ENCODE measurements at regions not wholly inside any gene's neighbourhood (a gene's known extent, or its start where the extent isn't known, plus 50 kb on each side); places are given as distances from the start of the nearest gene placed in this dataset.

- H3K36me3 ChIP-seq (ENCODE audit: control insufficient read depth, insufficient read depth, low read length), result no peaks in the 10 kb centered on the region
Observed at GRCh38 chr4:34170946-34171345, 2073.4 kb downstream of the ARAP2 start.

GRCh38 chr4:34176609-34177008 lies 2067.7 kb downstream of the ARAP2 start:
- DNase-seq (ENCODE audit: low read depth in 4 of 6, low spot score in 6 of 6), result no peak
- H3K27ac ChIP-seq (ENCODE audit: low read depth, low read length), result no peak overlapping the region

More at GRCh38 chr4:34170946-34171345, 2073.4 kb downstream of the ARAP2 start:
- Histone ChIP-seq H3K9me3 (ENCODE audit: control insufficient read depth, insufficient read depth, low read length) (no peaks in the 10 kb centered on the region), H3K27me3 (ENCODE audit: control insufficient read depth, insufficient read depth, low read length) (no peaks in the 10 kb centered on the region), H3K4me3 (ENCODE audit: low read depth, low read length) (no peak overlapping the region), H3K4me1 (ENCODE audit: control insufficient read depth, insufficient read depth, low read length) (no peaks in the 10 kb centered on the region), H3K27ac (ENCODE audit: low read depth, low read length) (no peak overlapping the region)
- no CpG with 5 or more reads among the region's 1 CpG for WGBS (ENCODE audit: insufficient coverage)
- no peak for DNase-seq (ENCODE audit: low read depth in 4 of 6, low spot score in 6 of 6)

GRCh38 chr4:34178476-34178875 lies 2065.8 kb downstream of the ARAP2 start:
- Histone ChIP-seq H3K36me3 (ENCODE audit: control insufficient read depth, insufficient read depth, low read length) (no peaks in the 10 kb centered on the region), H3K4me1 (ENCODE audit: control insufficient read depth, insufficient read depth, low read length) (no peaks in the 10 kb centered on the region), H3K9me3 (ENCODE audit: control insufficient read depth, insufficient read depth, low read length) (peaks cover 4% of the 10 kb centered on the region), H3K4me3 (ENCODE audit: low read depth, low read length) (no peak overlapping the region), H3K27ac (ENCODE audit: low read depth, low read length) (no peak overlapping the region), H3K27me3 (ENCODE audit: control insufficient read depth, insufficient read depth, low read length) (no peaks in the 10 kb centered on the region)
- no peak for DNase-seq (ENCODE audit: low read depth in 4 of 6, low spot score in 6 of 6)

More at GRCh38 chr4:34176609-34177008, 2067.7 kb downstream of the ARAP2 start:
- Histone ChIP-seq H3K27me3 (ENCODE audit: control insufficient read depth, insufficient read depth, low read length) (no peaks in the 10 kb centered on the region), H3K4me3 (ENCODE audit: low read depth, low read length) (no peak overlapping the region), H3K36me3 (ENCODE audit: control insufficient read depth, insufficient read depth, low read length) (no peaks in the 10 kb centered on the region), H3K9me3 (ENCODE audit: control insufficient read depth, insufficient read depth, low read length) (peaks cover 4% of the 10 kb centered on the region), H3K4me1 (ENCODE audit: control insufficient read depth, insufficient read depth, low read length) (no peaks in the 10 kb centered on the region)

GRCh38 chr4:34181311-34181841 lies 2062.9 kb downstream of the ARAP2 start:
- Histone ChIP-seq H3K4me3 (ENCODE audit: low read depth, low read length) (no peak overlapping the region), H3K27ac (ENCODE audit: low read depth, low read length) (no peak overlapping the region), H3K9me3 (ENCODE audit: control insufficient read depth, insufficient read depth, low read length) (peaks cover 3% of the 10 kb centered on the region), H3K4me1 (ENCODE audit: control insufficient read depth, insufficient read depth, low read length) (no peaks in the 10 kb centered on the region), H3K36me3 (ENCODE audit: control insufficient read depth, insufficient read depth, low read length) (no peaks in the 10 kb centered on the region), H3K27me3 (ENCODE audit: control insufficient read depth, insufficient read depth, low read length) (no peaks in the 10 kb centered on the region)
- WGBS (ENCODE audit: insufficient coverage), result no CpG with 5 or more reads among the region's 2 CpGs
- DNase-seq (ENCODE audit: low read depth in 4 of 6, low spot score in 6 of 6), result no peak

- H3K4me1 ChIP-seq (ENCODE audit: control insufficient read depth, insufficient read depth, low read length), result no peaks in the 10 kb centered on the region
- WGBS (ENCODE audit: insufficient coverage), result 80% methylated on average over 1 of the region's 2 CpGs
- no peak overlapping the region for H3K27ac ChIP-seq (ENCODE audit: low read depth, low read length)
- no peaks in the 10 kb centered on the region for H3K9me3 ChIP-seq (ENCODE audit: control insufficient read depth, insufficient read depth, low read length)
- peak in 1 of 6 donors; percentile 7 for DNase-seq (ENCODE audit: low read depth in 4 of 6, low spot score in 6 of 6)
- H3K4me3 ChIP-seq (ENCODE audit: low read depth, low read length), result no peak overlapping the region
- H3K27me3 ChIP-seq (ENCODE audit: control insufficient read depth, insufficient read depth, low read length), result no peaks in the 10 kb centered on the region
- no peaks in the 10 kb centered on the region for H3K36me3 ChIP-seq (ENCODE audit: control insufficient read depth, insufficient read depth, low read length)
Observed at GRCh38 chr4:34181891-34182290, 2062.4 kb downstream of the ARAP2 start.

GRCh38 chr4:34182306-34182705 lies 2062.0 kb downstream of the ARAP2 start:
- 68% methylated on average over 3 of the region's 4 CpGs for WGBS (ENCODE audit: insufficient coverage)
- H3K4me1 ChIP-seq (ENCODE audit: control insufficient read depth, insufficient read depth, low read length), result no peaks in the 10 kb centered on the region
- no peaks in the 10 kb centered on the region for H3K36me3 ChIP-seq (ENCODE audit: control insufficient read depth, insufficient read depth, low read length)
- H3K27ac ChIP-seq (ENCODE audit: low read depth, low read length), result no peak overlapping the region
- no peaks in the 10 kb centered on the region for H3K27me3 ChIP-seq (ENCODE audit: control insufficient read depth, insufficient read depth, low read length)
- H3K9me3 ChIP-seq (ENCODE audit: control insufficient read depth, insufficient read depth, low read length), result no peaks in the 10 kb centered on the region
- peak in 1 of 6 donors; percentile 2 for DNase-seq (ENCODE audit: low read depth in 4 of 6, low spot score in 6 of 6)
- H3K4me3 ChIP-seq (ENCODE audit: low read depth, low read length), result no peak overlapping the region

- Histone ChIP-seq H3K27me3 (ENCODE audit: control insufficient read depth, insufficient read depth, low read length) (no peaks in the 10 kb centered on the region), H3K4me1 (ENCODE audit: control insufficient read depth, insufficient read depth, low read length) (no peaks in the 10 kb centered on the region), H3K9me3 (ENCODE audit: control insufficient read depth, insufficient read depth, low read length) (no peaks in the 10 kb centered on the region), H3K4me3 (ENCODE audit: low read depth, low read length) (no peak overlapping the region), H3K36me3 (ENCODE audit: control insufficient read depth, insufficient read depth, low read length) (no peaks in the 10 kb centered on the region), H3K27ac (ENCODE audit: low read depth, low read length) (no peak overlapping the region)
- DNase-seq (ENCODE audit: low read depth in 4 of 6, low spot score in 6 of 6), result no peak
- 100% methylated on average over 2 of the region's 3 CpGs for WGBS (ENCODE audit: insufficient coverage)
Observed at GRCh38 chr4:34183926-34184325, 2060.4 kb downstream of the ARAP2 start.

GRCh38 chr4:34187056-34187455 lies 2057.3 kb downstream of the ARAP2 start:
- no peaks in the 10 kb centered on the region for H3K9me3 ChIP-seq (ENCODE audit: control insufficient read depth, insufficient read depth, low read length)
- no peak overlapping the region for H3K4me3 ChIP-seq (ENCODE audit: low read depth, low read length)
- H3K36me3 ChIP-seq (ENCODE audit: control insufficient read depth, insufficient read depth, low read length), result no peaks in the 10 kb centered on the region
- no peaks in the 10 kb centered on the region for H3K4me1 ChIP-seq (ENCODE audit: control insufficient read depth, insufficient read depth, low read length)
- no CpG with 5 or more reads among the region's 1 CpG for WGBS (ENCODE audit: insufficient coverage)
- H3K27me3 ChIP-seq (ENCODE audit: control insufficient read depth, insufficient read depth, low read length), result no peaks in the 10 kb centered on the region
- no peak overlapping the region for H3K27ac ChIP-seq (ENCODE audit: low read depth, low read length)
- DNase-seq (ENCODE audit: low read depth in 4 of 6, low spot score in 6 of 6), result peak in 1 of 6 donors; percentile 17

- Histone ChIP-seq H3K4me3 (ENCODE audit: low read depth, low read length) (no peak overlapping the region), H3K27me3 (ENCODE audit: control insufficient read depth, insufficient read depth, low read length) (no peaks in the 10 kb centered on the region), H3K36me3 (ENCODE audit: control insufficient read depth, insufficient read depth, low read length) (no peaks in the 10 kb centered on the region), H3K9me3 (ENCODE audit: control insufficient read depth, insufficient read depth, low read length) (no peaks in the 10 kb centered on the region), H3K4me1 (ENCODE audit: control insufficient read depth, insufficient read depth, low read length) (no peaks in the 10 kb centered on the region), H3K27ac (ENCODE audit: low read depth, low read length) (no peak overlapping the region)
- DNase-seq (ENCODE audit: low read depth in 4 of 6, low spot score in 6 of 6), result no peak
Observed at GRCh38 chr4:34191443-34191842, 2052.9 kb downstream of the ARAP2 start.

- no CpG with 5 or more reads among the region's 5 CpGs for WGBS (ENCODE audit: insufficient coverage)
- H3K27ac ChIP-seq (ENCODE audit: low read depth, low read length), result no peak overlapping the region
- no peak for DNase-seq (ENCODE audit: low read depth in 4 of 6, low spot score in 6 of 6)
- H3K4me3 ChIP-seq (ENCODE audit: low read depth, low read length), result no peak overlapping the region
- H3K27me3 ChIP-seq (ENCODE audit: control insufficient read depth, insufficient read depth, low read length), result no peaks in the 10 kb centered on the region
- no peaks in the 10 kb centered on the region for H3K9me3 ChIP-seq (ENCODE audit: control insufficient read depth, insufficient read depth, low read length)
- no peaks in the 10 kb centered on the region for H3K36me3 ChIP-seq (ENCODE audit: control insufficient read depth, insufficient read depth, low read length)
- H3K4me1 ChIP-seq (ENCODE audit: control insufficient read depth, insufficient read depth, low read length), result no peaks in the 10 kb centered on the region
Observed at GRCh38 chr4:34193451-34194154, 2050.7 kb downstream of the ARAP2 start.
